ENCODE measurements at regions not wholly inside any gene's neighbourhood (a gene's known extent, or its start where the extent isn't known, plus 50 kb on each side); places are given as distances from the start of the nearest gene placed in this dataset.

GRCh38 chr7:46450425-46450824 is 529.4 kb upstream of the IGFBP3 start:
- TF ChIP-seq, protein P1, sequence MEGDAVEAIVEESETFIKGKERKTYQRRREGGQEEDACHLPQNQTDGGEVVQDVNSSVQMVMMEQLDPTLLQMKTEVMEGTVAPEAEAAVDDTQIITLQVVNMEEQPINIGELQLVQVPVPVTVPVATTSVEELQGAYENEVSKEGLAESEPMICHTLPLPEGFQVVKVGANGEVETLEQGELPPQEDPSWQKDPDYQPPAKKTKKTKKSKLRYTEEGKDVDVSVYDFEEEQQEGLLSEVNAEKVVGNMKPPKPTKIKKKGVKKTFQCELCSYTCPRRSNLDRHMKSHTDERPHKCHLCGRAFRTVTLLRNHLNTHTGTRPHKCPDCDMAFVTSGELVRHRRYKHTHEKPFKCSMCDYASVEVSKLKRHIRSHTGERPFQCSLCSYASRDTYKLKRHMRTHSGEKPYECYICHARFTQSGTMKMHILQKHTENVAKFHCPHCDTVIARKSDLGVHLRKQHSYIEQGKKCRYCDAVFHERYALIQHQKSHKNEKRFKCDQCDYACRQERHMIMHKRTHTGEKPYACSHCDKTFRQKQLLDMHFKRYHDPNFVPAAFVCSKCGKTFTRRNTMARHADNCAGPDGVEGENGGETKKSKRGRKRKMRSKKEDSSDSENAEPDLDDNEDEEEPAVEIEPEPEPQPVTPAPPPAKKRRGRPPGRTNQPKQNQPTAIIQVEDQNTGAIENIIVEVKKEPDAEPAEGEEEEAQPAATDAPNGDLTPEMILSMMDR (IDR thresholded peaks at IDR 0.05): no peak
- TF ChIP-seq, protein P2, sequence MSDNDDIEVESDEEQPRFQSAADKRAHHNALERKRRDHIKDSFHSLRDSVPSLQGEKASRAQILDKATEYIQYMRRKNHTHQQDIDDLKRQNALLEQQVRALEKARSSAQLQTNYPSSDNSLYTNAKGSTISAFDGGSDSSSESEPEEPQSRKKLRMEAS (CRISPR knock-in tag; IDR thresholded peaks at IDR 0.05): no peak
- TF ChIP-seq JUN (CRISPR knock-in tag; IDR thresholded peaks at IDR 0.05): no peak
- no peak for TF ChIP-seq CBFB (CRISPR knock-in tag; IDR thresholded peaks at IDR 0.05; ENCODE audit: low read depth)
